Adrenal gland (tissue), 9 donors: ENCODE measurements at regions not wholly inside any gene's neighbourhood (a gene's known extent, or its start where the extent isn't known, plus 50 kb on each side); places are given as distances from the start of the nearest gene placed in this dataset.

Experiments used
- DNase-seq, 7 donors: peaks; one replicate each; pipeline ENCODE4 v3.0.0-alpha.2; 2019 to 2020
- H3K27ac ChIP-seq, 5 donors: fragments of 200-600 bp; sonication (generic) in 4 of 5; 1 replicate in 3 of 5; 2 replicates in 2 of 5; pipeline versions ENCODE4 v1.5.1 to v1.8.0; 2016 to 2020; ENCODE audit warnings: mild to moderate bottlenecking in 1 of 5
- H3K27me3 ChIP-seq: fragments of 200-600 bp; 2 replicates; pipeline ENCODE4 v1.8.0; 2021
- H3K36me3 ChIP-seq, 2 donors: fragments of 200-600 bp; replicated peaks in 1 of 2; 1 replicate in 1 of 2; 2 replicates in 1 of 2; pipeline versions ENCODE4 v1.5.1 to v1.8.0; 2018 to 2022
- H3K4me1 ChIP-seq, 2 donors: fragments of 200-600 bp; replicated peaks in 1 of 2; 1 replicate in 1 of 2; 2 replicates in 1 of 2; pipeline versions ENCODE4 v1.5.1 to v1.8.0; 2018 to 2021
- H3K4me3 ChIP-seq, 4 donors: fragments of 200-600 bp; sonication (generic) in 3 of 4; one replicate each; pipeline ENCODE4 v1.5.1; 2016 to 2018
- H3K9me3 ChIP-seq, 3 donors: fragments of 200-600 bp; sonication (generic) in 1 of 3; replicated peaks in 1 of 3; 1 replicate in 2 of 3; 2 replicates in 1 of 3; pipeline versions ENCODE4 v1.5.1 to v1.8.0; 2016 to 2021
- CTCF ChIP-seq, 6 experiments: fragments of 450-650 bp in 4 of 6; fragments of 200-600 bp in 2 of 6; sonication (generic) in 1 of 6; IDR thresholded peaks; 1 replicate in 5 of 6; 2 replicates in 1 of 6; pipeline versions ENCODE4 v1.5.1 to v1.8.0; 2016 to 2021; ENCODE audit warnings: antibody characterized with exemption in 6 of 6, mild to moderate bottlenecking in 2 of 6, moderate library complexity in 1 of 6
- POLR2A ChIP-seq, 2 donors: fragments of 450-650 bp; IDR thresholded peaks; one replicate each; pipeline ENCODE4 v1.6.1; 2017; ENCODE audit warnings: antibody characterized with exemption in 2 of 2, mild to moderate bottlenecking in 2 of 2, moderate library complexity in 1 of 2
- WGBS, 4 donors: extraction: QIAGEN DNeasy Blood & Tissue Kit in 2 of 4; methylation state at CpG; one replicate each; pipeline versions ENCODE4 v1.1.5 to v1.1.7; 2013 to 2017; 5-methylcytosine and 5-hydroxymethylcytosine counted together
- intact Hi-C, 2 donors: fragments of 100-400 bp; cut with DNase I; formaldehyde crosslinking; loops; one replicate each; pipeline versions ENCODE4 v1.14.1 to v1.15.0; 2022 to 2023
- donor health status: healthy with polysubstance abuse.
- donor health status: Bipolar disorder and iron deficiency.
- donor health status: DM: yes; HTN: yes; CAD: no.
- donor health status: DM: no; HTN: no; CAD: no.
- donor health status: DM: no; HTN: no; CAD: no.

GRCh38 chr12:92041742-92042141 lies 103.9 kb downstream of the BTG1 start:
- Histone ChIP-seq H3K27ac (no peak overlapping the region), H3K27me3 (no peaks in the 10 kb centered on the region), H3K9me3 (no peaks in the 10 kb centered on the region), H3K4me1 (no peaks in the 10 kb centered on the region), H3K36me3 (no peaks in the 10 kb centered on the region), H3K4me3 (no peak overlapping the region)
- no peak for TF ChIP-seq POLR2A (IDR thresholded peaks at IDR 0.05)
- no peak for TF ChIP-seq CTCF (IDR thresholded peaks at IDR 0.05)
- DNase-seq, result no peak
- 65 to 74% (median 69%) methylated on average over 1 of the region's 1 CpG for WGBS, 4 donors
- intact Hi-C loops, result no loop called here

GRCh38 chr12:92039046-92039445 lies 106.6 kb downstream of the BTG1 start:
- TF ChIP-seq CTCF (IDR thresholded peaks at IDR 0.05) (no peak), POLR2A (IDR thresholded peaks at IDR 0.05) (no peak)
- Histone ChIP-seq H3K27ac (no peak overlapping the region), H3K27me3 (no peaks in the 10 kb centered on the region), H3K4me1 (peaks cover 13 to 14% of the 10 kb centered on the region in 2 donors), H3K4me3 (no peak overlapping the region), H3K36me3 (no peaks in the 10 kb centered on the region), H3K9me3 (no peaks in the 10 kb centered on the region)
- no peak for DNase-seq
- intact Hi-C loops, result no loop called here
- 91 to 92% (median 92%) methylated on average over 3 of the region's 3 CpGs for WGBS, 4 donors

- Histone ChIP-seq H3K9me3 (no peaks in the 10 kb centered on the region), H3K36me3 (no peaks in the 10 kb centered on the region), H3K27me3 (no peaks in the 10 kb centered on the region), H3K4me1 (peaks cover 14% of the 10 kb centered on the region in 2 donors), H3K4me3 (no peak overlapping the region), H3K27ac (no peak overlapping the region)
- intact Hi-C loops, result no loop called here
- TF ChIP-seq POLR2A (IDR thresholded peaks at IDR 0.05), result no peak
- no peak for TF ChIP-seq CTCF (IDR thresholded peaks at IDR 0.05)
- 92 to 95% (median 93%) methylated on average over 4 of the region's 4 CpGs for WGBS, 4 donors
- no peak for DNase-seq
Measured at GRCh38 chr12:92038476-92038875, 107.2 kb downstream of the BTG1 start.

GRCh38 chr12:92036771-92037453 lies 108.7 kb downstream of the BTG1 start:
- TF ChIP-seq CTCF (IDR thresholded peaks at IDR 0.05) (no peak), POLR2A (IDR thresholded peaks at IDR 0.05) (no peak)
- peak in 1 of 7 donors; percentile 14 for DNase-seq
- H3K4me1 ChIP-seq, result peaks cover 14% of the 10 kb centered on the region in 2 donors
- H3K4me3 ChIP-seq, result no peak overlapping the region
- no peaks in the 10 kb centered on the region for H3K27me3 ChIP-seq
- 91 to 96% (median 94%) methylated on average over 6 of the region's 6 CpGs for WGBS, 4 donors
- no peaks in the 10 kb centered on the region for H3K9me3 ChIP-seq
- intact Hi-C loops, result no loop called here
- H3K27ac ChIP-seq, result no peak overlapping the region
- no peaks in the 10 kb centered on the region for H3K36me3 ChIP-seq
